HG02798 (cell line): ENCODE measurements at regions not wholly inside any gene's neighbourhood (a gene's known extent, or its start where the extent isn't known, plus 50 kb on each side); places are given as distances from the start of the nearest gene placed in this dataset.

ENCODE experiments used
- ATAC-seq: cut with Tn5 transposase; IDR thresholded peaks from one replicate; pipeline ENCODE4 v1.9.1; 2021; ENCODE audit warnings: mild to moderate bottlenecking; ENCODE audit not compliant: unreplicated experiment, poor library complexity

DNA sequence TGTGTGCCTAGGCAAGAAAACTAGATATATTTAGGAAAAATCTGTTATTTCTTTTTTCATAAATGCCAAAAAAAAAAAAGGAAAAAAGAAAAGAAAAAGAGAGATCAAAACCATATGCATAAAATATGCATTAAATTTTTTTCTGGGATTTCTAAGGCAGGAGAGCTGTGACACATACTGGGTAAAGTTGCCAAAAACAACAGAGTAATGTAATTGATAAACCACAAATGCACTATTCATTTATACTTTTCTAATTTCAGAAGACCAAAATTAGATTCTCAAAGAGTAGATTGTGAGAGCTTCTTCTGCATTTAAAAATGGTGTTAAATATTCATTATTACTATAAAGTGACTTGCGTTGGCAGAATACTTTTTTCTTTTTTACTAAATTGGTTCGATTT is 673.8 kb upstream of the MGAT4C start:
- ATAC-seq, result no peak

- no peak for ATAC-seq
Measured at GRCh38 chr12:86917121-86917520, 660.9 kb upstream of the MGAT4C start.

- ATAC-seq, result no peak
Measured at GRCh38 chr12:86914721-86915120, 658.5 kb upstream of the MGAT4C start.

DNA sequence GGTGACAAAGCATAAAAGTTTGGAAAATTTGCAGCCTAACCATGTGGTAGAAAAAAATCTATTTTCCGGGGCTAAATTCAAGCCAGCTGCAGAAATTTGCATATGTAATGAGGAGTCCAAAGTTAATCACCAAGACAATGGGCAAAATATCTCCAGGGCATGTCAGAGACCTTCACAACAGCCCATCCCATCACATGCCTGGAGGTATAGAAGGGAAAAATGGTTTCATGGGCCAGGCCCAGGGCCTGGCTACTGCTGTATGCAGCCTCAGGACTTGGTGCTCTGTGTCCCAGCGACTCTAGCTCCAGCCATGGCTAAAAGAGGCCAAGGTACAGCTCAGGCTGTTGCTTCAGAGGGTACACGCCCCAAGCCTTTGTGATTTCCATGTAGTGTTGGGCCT is 655.8 kb upstream of the MGAT4C start:
- ATAC-seq, result no peak

GRCh38 chr12:86903159-86903558 is 647.0 kb upstream of the MGAT4C start:
- ATAC-seq, result no peak

DNA sequence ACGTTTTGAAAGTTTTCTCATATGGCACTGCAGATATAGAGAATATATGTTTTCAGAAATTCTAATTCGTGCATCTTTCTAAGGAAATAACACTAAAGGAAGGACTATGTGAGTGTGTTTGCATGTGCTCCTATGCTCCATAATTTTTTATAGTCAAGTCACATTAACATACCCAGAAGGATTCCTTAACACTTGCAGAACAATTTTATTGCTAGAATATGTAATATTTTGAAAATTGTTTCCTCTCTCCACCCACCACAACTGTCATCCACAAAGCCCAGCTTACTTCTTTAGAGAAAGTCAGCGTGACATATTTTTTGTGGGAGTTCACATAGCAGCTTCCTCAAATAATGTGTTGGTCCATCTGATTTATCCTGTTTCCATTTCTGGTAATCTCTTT is 604.6 kb upstream of the MGAT4C start:
- no peak for ATAC-seq

DNA sequence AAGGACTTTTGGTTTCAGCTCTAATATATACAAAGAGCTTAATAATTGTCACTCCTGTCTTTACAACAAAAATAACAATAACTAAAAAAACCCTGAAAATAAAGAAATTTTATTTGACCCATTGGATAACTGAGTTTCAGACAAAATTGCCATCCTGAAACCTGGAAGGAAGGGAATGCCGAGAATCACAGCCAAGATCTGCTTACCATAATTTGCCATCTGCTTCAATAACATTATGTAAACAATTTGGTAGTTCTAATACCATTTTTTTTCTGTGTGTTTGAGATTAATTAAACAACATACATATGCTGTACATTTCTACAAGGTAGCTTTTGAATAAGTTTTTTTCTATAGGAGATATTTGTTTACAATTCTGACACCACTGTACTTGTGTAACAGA is 596.3 kb upstream of the MGAT4C start:
- no peak for ATAC-seq

DNA sequence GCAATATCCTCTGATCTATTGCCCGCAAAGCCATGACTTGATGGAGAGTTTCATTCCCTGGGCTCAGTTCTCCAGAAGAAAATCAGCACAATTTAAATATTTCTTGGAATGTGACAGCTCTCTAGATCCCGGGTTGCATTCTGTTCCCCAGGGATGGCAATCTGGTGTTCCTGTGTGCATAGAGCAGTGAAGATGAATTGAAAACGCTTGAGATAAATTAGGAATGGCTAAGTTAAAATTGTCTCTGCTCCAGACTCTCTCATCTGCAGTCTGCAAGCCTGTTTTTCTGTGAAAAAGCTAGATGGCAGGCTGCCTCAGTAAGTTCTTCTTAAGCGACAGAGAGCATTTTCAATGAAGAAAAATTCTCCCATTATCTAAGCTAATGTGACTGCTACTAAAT is 582.5 kb upstream of the MGAT4C start:
- ATAC-seq, result no peak

- no peak for ATAC-seq
Measured at GRCh38 chr12:86838260-86838659, 582.1 kb upstream of the MGAT4C start.

DNA sequence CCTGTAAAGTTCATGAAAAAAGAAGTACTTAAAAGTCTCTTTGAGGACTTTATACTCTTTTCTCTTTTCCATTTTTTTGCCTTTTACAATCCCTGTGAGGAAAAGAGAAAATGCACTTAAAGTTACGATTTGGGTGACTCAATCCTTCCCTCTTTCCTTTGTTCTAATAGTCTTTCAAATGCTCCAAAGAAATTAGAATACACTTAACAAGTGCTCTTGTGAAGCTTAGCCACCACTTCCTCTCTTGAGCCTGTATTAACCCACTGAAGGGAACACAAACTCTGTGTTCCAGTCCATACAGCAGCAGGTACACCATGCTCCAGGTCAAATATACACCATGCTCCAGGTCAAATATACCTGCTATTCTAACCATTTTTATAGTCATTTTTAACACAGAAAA is 581.1 kb upstream of the MGAT4C start:
- no peak for ATAC-seq

DNA sequence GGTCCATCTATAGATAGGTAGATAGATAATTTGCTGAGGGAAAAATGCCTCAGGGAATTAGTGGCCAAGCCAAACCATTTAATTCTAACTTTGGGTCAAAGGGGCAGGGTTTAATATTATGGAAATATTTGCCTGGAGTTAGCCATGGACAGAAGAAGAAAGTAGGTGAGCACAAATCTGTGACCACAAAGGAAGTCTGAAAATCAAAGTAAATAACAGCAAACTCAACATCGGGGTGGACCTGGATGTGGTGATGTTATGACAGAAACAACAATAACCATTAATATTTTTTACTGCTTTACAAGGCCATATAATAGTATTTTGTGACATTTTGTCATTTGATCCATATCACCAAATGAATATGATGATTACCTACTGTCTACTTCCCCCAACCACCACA is 578.0 kb upstream of the MGAT4C start:
- no peak for ATAC-seq

GRCh38 chr12:86827409-86827808 is 571.2 kb upstream of the MGAT4C start:
- ATAC-seq, result no peak

GRCh38 chr12:86826051-86826450 is 569.9 kb upstream of the MGAT4C start:
- ATAC-seq, result no peak

DNA sequence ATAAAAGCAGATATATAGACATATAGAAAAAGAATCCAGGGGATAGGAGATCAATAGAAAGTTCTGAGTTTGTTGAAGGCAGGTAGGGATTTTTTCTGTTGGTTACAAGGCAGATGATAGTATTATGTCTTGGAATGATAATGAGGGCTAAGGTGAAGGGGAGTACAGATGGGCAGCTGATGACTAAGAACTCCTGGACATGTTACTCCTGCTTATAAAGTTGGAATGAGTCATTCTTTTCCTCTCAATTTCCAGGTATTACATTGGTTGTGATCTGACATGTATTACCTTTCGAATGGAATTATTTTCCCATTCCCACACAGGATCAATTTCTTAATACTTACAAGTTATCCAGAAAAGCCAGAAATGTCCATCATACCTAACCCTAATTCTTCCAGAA is 545.2 kb upstream of the MGAT4C start:
- no peak for ATAC-seq

- ATAC-seq, result no peak
Measured at GRCh38 chr12:86799616-86800015, 543.4 kb upstream of the MGAT4C start.

DNA sequence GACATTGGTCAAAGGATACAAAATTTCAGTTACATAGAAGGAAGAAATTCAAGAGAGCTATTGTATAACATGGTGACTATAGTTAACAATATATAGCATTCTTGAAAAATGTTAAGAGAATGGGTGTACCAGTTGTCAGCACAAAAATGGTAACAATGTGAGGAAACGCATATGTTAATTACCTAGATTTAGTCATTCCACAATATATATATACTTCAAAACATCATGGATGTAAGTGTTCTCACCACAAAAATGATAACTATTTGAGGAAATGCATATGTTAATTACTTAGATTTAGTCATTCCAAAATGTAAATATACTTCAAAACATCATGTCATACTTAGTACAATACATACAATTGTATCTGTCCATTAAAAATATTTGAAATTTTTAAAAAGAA is 540.4 kb upstream of the MGAT4C start:
- ATAC-seq, result no peak

DNA sequence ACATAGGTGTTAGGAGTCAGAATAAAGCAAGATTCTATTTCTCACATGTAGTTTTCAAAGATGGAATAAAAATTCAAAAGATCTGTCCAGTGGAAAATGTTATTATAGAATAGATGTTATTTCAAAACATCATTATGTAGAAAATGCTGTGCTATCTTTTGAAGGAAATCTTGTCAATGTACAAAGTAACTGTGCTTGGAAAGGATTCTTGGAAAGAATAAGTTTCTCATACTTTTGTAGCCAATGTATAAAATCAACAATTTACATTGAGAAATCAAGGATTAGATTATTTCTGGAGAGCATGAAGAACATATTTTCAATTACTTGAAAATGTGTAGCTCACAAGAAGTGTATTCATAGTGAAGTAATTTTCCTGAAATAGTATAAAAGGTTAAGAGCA is 532.5 kb upstream of the MGAT4C start:
- no peak for ATAC-seq

DNA sequence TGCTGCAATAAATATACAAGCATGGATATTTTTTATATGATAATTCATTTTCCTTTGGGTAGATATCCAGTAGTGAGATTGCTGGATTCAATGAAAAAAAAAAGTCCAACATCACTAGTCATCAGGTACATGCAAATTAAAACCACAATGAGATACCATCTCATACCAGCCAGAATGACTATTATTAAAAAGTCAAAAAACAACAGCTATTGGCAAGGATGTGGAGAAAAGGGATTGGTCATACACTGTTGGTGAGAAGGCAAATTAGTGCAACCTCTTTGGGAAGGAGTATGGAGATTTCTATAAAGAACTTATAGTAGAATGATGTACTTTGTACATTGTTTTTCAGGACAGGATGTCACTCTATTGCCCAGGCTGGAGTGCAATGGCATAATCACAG is 531.2 kb upstream of the MGAT4C start:
- ATAC-seq, result no peak

GRCh38 chr12:86777325-86777724 is 521.1 kb upstream of the MGAT4C start:
- ATAC-seq, result no peak

- ATAC-seq, result no peak
Measured at GRCh38 chr12:86774841-86775388, 518.7 kb upstream of the MGAT4C start.

GRCh38 chr12:86772696-86773095 is 516.5 kb upstream of the MGAT4C start:
- no peak for ATAC-seq

DNA sequence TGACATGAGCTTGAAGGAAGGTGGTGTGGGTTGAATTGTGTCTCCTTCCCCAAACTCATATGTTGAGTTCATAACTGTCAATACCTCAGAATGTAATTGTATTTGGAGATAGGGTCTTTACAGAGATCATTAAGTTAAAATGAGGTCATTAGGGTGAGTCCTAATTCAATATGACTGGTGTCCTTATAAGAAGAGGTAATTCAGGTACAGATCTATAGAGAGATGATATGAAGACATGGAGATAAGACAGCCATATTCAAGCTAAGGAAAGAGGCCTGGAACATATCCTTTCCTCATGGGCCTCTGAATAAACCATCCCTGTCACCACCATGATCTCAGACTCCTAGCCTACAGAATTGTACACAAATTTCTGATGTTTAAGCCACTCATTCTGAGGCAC is 514.7 kb upstream of the MGAT4C start:
- no peak for ATAC-seq

DNA sequence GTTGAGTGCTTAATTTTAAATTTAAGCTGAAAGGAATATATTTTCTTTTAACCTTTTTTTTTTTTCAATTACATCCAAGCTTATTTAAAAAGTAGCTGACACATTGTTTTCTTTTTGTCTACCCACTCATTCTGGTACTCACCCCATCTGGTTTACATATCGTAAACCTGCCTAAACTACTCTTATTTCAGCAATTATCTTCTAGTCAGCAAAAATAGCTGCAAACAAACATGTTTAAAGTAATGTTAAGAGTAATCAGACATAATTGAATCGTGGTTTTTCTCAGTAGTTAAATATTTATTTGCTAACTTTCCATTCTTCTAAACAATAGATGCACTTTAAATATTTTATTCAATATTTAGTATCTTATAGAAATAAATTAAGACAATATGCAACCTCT is 492.7 kb upstream of the MGAT4C start:
- ATAC-seq, result no peak
